SK-N-SH (cell line): ENCODE measurements at regions not wholly inside any gene's neighbourhood (a gene's known extent, or its start where the extent isn't known, plus 50 kb on each side); places are given as distances from the start of the nearest gene placed in this dataset.

Experiments
- FOXM1 ChIP-seq: IDR thresholded peaks from 2 replicates; pipeline ENCODE4 v1.4.0; 2012; ENCODE audit warnings: low read depth, mild to moderate bottlenecking
- JUND ChIP-seq: IDR thresholded peaks from 2 replicates; pipeline ENCODE4 v1.4.0; 2012
- MAX ChIP-seq: IDR thresholded peaks from 2 replicates; pipeline ENCODE4 v1.4.0; 2012; ENCODE audit warnings: low read depth
- NFIC ChIP-seq: IDR thresholded peaks from 2 replicates; pipeline ENCODE4 v1.4.0; 2012; ENCODE audit warnings: borderline replicate concordance
- POLR2AphosphoS5 ChIP-seq: IDR thresholded peaks from 2 replicates; pipeline ENCODE4 v1.6.1; 2012; ENCODE audit warnings: low read depth, low read length
- RAD21 ChIP-seq: IDR thresholded peaks from 2 replicates; pipeline ENCODE4 v1.6.1; 2012; ENCODE audit warnings: mild to moderate bottlenecking, low read length
- REST ChIP-seq: IDR thresholded peaks from 2 replicates; pipeline ENCODE4 v1.6.1; 2012; ENCODE audit warnings: mild to moderate bottlenecking, low read depth, low read length, moderate library complexity
- RFX5 ChIP-seq: IDR thresholded peaks from 2 replicates; pipeline ENCODE4 v1.6.1; 2012; ENCODE audit warnings: mild to moderate bottlenecking, improper control_type of control experiment, low read length
- SIN3A ChIP-seq: IDR thresholded peaks from 2 replicates; pipeline ENCODE4 v1.6.1; 2012; ENCODE audit warnings: low read depth, mild to moderate bottlenecking, low read length, moderate library complexity, borderline replicate concordance
- TEAD4 ChIP-seq: IDR thresholded peaks from 2 replicates; pipeline ENCODE4 v1.4.0; 2012; ENCODE audit warnings: mild to moderate bottlenecking, borderline replicate concordance; ENCODE audit not compliant: insufficient read depth
- USF2 ChIP-seq: fragments of 150-350 bp; IDR thresholded peaks from 2 replicates; pipeline ENCODE4 v1.6.1; 2017; ENCODE audit warnings: antibody characterized with exemption, low read length, low read depth, borderline replicate concordance
- TF ChIP-seq, protein P1 (sequence below): fragments of 200-600 bp; sonication (generic); IDR thresholded peaks from 2 replicates; pipeline ENCODE4 v1.6.1; 2017; ENCODE audit warnings: antibody characterized with exemption, mild to moderate bottlenecking, moderate library complexity

DNA sequence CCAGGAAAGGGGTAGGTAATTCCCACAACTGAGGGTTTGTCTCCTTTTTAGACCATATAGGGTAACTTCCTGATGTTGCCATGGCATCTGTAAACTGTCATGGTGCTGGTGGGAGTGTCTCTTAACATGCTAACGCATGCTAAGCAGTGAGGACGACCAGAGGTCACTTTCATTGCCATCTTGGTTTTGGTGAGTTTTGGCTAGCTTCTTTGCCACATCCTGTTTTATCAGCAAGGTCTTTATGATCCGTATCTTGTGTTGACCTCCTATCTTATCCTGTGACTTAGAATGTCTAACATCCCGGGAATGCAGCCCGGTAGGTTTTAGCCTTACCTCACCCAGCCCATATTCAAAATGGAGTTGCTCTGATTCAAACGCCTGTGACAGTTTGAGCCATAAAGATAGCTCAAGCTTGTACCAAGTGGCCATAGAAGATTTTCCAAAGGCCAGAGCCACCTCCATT is 176.0 kb upstream of the NAMPT start:
- TF ChIP-seq, protein P1, sequence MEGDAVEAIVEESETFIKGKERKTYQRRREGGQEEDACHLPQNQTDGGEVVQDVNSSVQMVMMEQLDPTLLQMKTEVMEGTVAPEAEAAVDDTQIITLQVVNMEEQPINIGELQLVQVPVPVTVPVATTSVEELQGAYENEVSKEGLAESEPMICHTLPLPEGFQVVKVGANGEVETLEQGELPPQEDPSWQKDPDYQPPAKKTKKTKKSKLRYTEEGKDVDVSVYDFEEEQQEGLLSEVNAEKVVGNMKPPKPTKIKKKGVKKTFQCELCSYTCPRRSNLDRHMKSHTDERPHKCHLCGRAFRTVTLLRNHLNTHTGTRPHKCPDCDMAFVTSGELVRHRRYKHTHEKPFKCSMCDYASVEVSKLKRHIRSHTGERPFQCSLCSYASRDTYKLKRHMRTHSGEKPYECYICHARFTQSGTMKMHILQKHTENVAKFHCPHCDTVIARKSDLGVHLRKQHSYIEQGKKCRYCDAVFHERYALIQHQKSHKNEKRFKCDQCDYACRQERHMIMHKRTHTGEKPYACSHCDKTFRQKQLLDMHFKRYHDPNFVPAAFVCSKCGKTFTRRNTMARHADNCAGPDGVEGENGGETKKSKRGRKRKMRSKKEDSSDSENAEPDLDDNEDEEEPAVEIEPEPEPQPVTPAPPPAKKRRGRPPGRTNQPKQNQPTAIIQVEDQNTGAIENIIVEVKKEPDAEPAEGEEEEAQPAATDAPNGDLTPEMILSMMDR, result no peak
- TF ChIP-seq TEAD4 (no peak), POLR2AphosphoS5 (no peak), RFX5 (no peak), RAD21 (no peak), REST (no peak), FOXM1 (no peak), JUND (no peak), NFIC (no peak), SIN3A (no peak), USF2 (no peak), MAX (no peak)
